B cell (primary cell): ENCODE measurements at regions not wholly inside any gene's neighbourhood (a gene's known extent, or its start where the extent isn't known, plus 50 kb on each side); places are given as distances from the start of the nearest gene placed in this dataset.

Experiments used
- ATAC-seq: fragments of 200-7000 bp; cut with Tn5 transposase; one replicate; pipeline ENCODE4 v1.10.0; 2021; ENCODE audit warnings: low read depth, mild to moderate bottlenecking, moderate number of reproducible peaks, moderate library complexity
- CTCF ChIA-PET: fragments of 350-600 bp; sonication (Branson Sonifier 250); formaldehyde crosslinking; loops from one replicate; lab custom pipeline; 2021; ENCODE audit warnings: antibody characterized with exemption, inconsistent platforms; lab: Charles Lee
- POLR2A ChIA-PET: fragments of 350-600 bp; sonication (Branson Sonifier 250); formaldehyde crosslinking; loops from one replicate; lab custom pipeline; 2021; ENCODE audit warnings: antibody characterized with exemption; lab: Charles Lee
- DNase-seq: peaks from one replicate; pipeline ENCODE4 v3.0.0; 2013
- H2AFZ ChIP-seq: 2 replicates; pipeline ENCODE4 v1.6.1; 2012; ENCODE audit warnings: mild to moderate bottlenecking, low read depth, low read length; ENCODE audit not compliant: insufficient read depth, poor library complexity, severe bottlenecking
- H3K27ac ChIP-seq, 2 donors: 1 replicate in 1 of 2; 2 replicates in 1 of 2; pipeline ENCODE4 v1.5.1; 2012 to 2013; ENCODE audit warnings: low read length in 2 of 2, mild to moderate bottlenecking in 2 of 2, moderate library complexity in 1 of 2
- H3K27me3 ChIP-seq, 4 experiments: fragments of 200-600 bp in 1 of 4; sonication (generic) in 1 of 4; replicated peaks in 1 of 4; 1 replicate in 2 of 4; 2 replicates in 2 of 4; pipeline versions ENCODE4 v1.6.1 to v1.7.0; 2013 to 2016; ENCODE audit warnings: low read length in 3 of 4, mild to moderate bottlenecking in 2 of 4, mixed read lengths in 1 of 4, moderate library complexity in 1 of 4; ENCODE audit not compliant: insufficient read depth in 4 of 4, control insufficient read depth in 3 of 4; ENCODE audit errors: control extremely low read depth in 1 of 4
- H3K36me3 ChIP-seq, 2 experiments: replicated peaks in 1 of 2; 1 replicate in 1 of 2; 2 replicates in 1 of 2; pipeline versions ENCODE4 v1.6.1 to v1.7.1; 2013; ENCODE audit warnings: low read length in 1 of 2; ENCODE audit not compliant: insufficient read depth in 2 of 2, control insufficient read depth in 1 of 2; ENCODE audit errors: control extremely low read depth in 1 of 2, extremely low read depth in 1 of 2
- H3K4me1 ChIP-seq, 2 donors: fragments of 200-600 bp in 1 of 2; sonication (generic) in 1 of 2; 1 replicate in 1 of 2; 2 replicates in 1 of 2; pipeline versions ENCODE4 v1.5.1 to v1.6.1; 2013 to 2017; ENCODE audit warnings: low read length in 2 of 2; ENCODE audit not compliant: control insufficient read depth in 2 of 2, insufficient read depth in 2 of 2
- H3K4me2 ChIP-seq: replicated peaks from 2 replicates; pipeline ENCODE3; 2012; ENCODE audit warnings: mild to moderate bottlenecking, low read depth, low read length; ENCODE audit not compliant: poor library complexity, severe bottlenecking
- H3K4me3 ChIP-seq, 5 experiments: fragments of 200-600 bp in 1 of 5; sonication (generic) in 1 of 5; 1 replicate in 3 of 5; 2 replicates in 2 of 5; pipeline versions ENCODE4 v1.5.1 to v1.7.0; 2011 to 2016; ENCODE audit warnings: low read length in 4 of 5, mild to moderate bottlenecking in 4 of 5, low read depth in 2 of 5, control low read depth in 1 of 5, moderate library complexity in 1 of 5; ENCODE audit not compliant: insufficient read depth in 1 of 5; ENCODE audit errors: control extremely low read depth in 1 of 5, extremely low read depth in 1 of 5
- H3K79me2 ChIP-seq: fragments of 200-600 bp; sonication (generic); one replicate; pipeline ENCODE4 v1.6.0; 2016; ENCODE audit warnings: low read length; ENCODE audit not compliant: control insufficient read depth, insufficient read depth
- H3K9ac ChIP-seq: fragments of 200-600 bp; sonication (generic); 2 replicates; pipeline ENCODE4 v1.6.1; 2017; ENCODE audit warnings: mild to moderate bottlenecking, low read length, moderate library complexity
- H3K9me3 ChIP-seq, 3 donors: one replicate each; pipeline versions ENCODE4 v1.6.1 to v1.7.1; 2013; ENCODE audit warnings: low read length in 2 of 3; ENCODE audit not compliant: control insufficient read depth in 2 of 3, insufficient read depth in 1 of 3; ENCODE audit errors: control extremely low read depth in 1 of 3
- H4K20me1 ChIP-seq: 2 replicates; pipeline ENCODE4 v1.6.0; 2012; ENCODE audit warnings: mild to moderate bottlenecking, low read length; ENCODE audit not compliant: insufficient read depth, control insufficient read depth, poor library complexity, severe bottlenecking
- H3K27ac Mint-ChIP-seq: one replicate; pipeline ENCODE4 v1.8.0; 2021; ENCODE audit warnings: mixed read lengths
- H3K27me3 Mint-ChIP-seq: one replicate; pipeline ENCODE4 v1.8.0; 2021; ENCODE audit warnings: mixed read lengths
- H3K4me1 Mint-ChIP-seq: one replicate; pipeline ENCODE4 v1.8.0; 2021; ENCODE audit warnings: mixed read lengths
- H3K4me3 Mint-ChIP-seq: one replicate; pipeline ENCODE4 v1.8.0; 2021; ENCODE audit warnings: mixed read lengths
- H3K9me3 Mint-ChIP-seq: one replicate; pipeline ENCODE4 v1.8.0; 2022; ENCODE audit warnings: mixed read lengths; ENCODE audit not compliant: insufficient read depth
- EZH2 ChIP-seq: IDR thresholded peaks from 2 replicates; pipeline ENCODE4 v1.6.1; 2012; ENCODE audit warnings: borderline replicate concordance, low read depth, mild to moderate bottlenecking, moderate library complexity, low read length; ENCODE audit not compliant: insufficient read depth, poor library complexity, severe bottlenecking
- WGBS: methylation state at CpG from one replicate; pipeline ENCODE4 v1.1.5; 2013; ENCODE audit warnings: missing lambda C conversion rate; ENCODE audit not compliant: insufficient coverage; 5-methylcytosine and 5-hydroxymethylcytosine counted together
- intact Hi-C: fragments of 100-400 bp; cut with micrococcal nuclease; formaldehyde crosslinking; loops from one replicate; pipeline ENCODE4 v1.10.0; 2022
- TF ChIP-seq, protein P1 (sequence below): fragments of 200-600 bp; IDR thresholded peaks from one replicate; pipeline ENCODE4 v1.8.0; 2022; ENCODE audit warnings: antibody characterized with exemption, mild to moderate bottlenecking

DNA sequence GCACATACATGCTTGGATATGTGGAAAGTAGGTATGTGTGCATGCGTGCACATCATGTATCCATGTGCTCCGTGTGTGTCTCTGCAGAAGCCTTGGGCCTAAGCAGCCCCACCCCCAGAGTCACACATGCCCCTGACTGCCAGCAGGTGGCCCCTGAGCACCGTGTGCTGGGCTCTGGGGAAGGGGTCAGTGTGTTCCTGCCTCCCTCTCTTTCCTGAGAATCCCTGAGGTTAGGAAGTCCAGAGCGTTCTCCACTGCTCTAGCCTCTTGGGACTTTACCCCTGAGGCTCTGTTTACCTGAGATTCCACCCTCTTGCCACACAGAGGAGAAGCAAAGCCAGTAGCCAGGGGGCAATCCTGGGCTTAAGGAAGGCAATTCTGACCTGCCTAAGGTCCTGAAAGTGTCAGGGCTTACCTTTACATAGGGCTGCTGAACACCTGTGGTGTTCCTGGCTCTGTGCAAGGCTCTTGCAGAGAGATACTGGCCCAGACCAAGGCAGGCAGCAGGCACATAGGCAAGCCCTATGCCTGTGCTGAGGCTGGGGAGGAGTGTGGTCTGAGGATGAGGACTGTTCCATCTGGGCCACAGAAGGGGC is 207.3 kb downstream of the TMEM38B start:
- Histone ChIP-seq H3K27ac (no peak overlapping the region), H3K36me3 (no peaks in the 10 kb centered on the region), H2AFZ (no peak overlapping the region), H3K9ac (no peak overlapping the region), H3K4me3 (no peak overlapping the region), H3K27me3 (no peaks in the 10 kb centered on the region), H3K79me2 (no peaks in the 10 kb centered on the region), H3K4me2 (no peak overlapping the region), H4K20me1 (no peaks in the 10 kb centered on the region), H3K4me1 (no peaks in the 10 kb centered on the region), H3K9me3 (no peaks in the 10 kb centered on the region)
- Mint-ChIP-seq H3K4me1 (no peaks in the 10 kb centered on the region), H3K27ac (no peak overlapping the region), H3K4me3 (no peak overlapping the region), H3K9me3 (no peaks in the 10 kb centered on the region), H3K27me3 (peaks cover 11% of the 10 kb centered on the region)
- POLR2A ChIA-PET = no interaction called here
- intact Hi-C loops = no loop called here
- TF ChIP-seq, protein P1, sequence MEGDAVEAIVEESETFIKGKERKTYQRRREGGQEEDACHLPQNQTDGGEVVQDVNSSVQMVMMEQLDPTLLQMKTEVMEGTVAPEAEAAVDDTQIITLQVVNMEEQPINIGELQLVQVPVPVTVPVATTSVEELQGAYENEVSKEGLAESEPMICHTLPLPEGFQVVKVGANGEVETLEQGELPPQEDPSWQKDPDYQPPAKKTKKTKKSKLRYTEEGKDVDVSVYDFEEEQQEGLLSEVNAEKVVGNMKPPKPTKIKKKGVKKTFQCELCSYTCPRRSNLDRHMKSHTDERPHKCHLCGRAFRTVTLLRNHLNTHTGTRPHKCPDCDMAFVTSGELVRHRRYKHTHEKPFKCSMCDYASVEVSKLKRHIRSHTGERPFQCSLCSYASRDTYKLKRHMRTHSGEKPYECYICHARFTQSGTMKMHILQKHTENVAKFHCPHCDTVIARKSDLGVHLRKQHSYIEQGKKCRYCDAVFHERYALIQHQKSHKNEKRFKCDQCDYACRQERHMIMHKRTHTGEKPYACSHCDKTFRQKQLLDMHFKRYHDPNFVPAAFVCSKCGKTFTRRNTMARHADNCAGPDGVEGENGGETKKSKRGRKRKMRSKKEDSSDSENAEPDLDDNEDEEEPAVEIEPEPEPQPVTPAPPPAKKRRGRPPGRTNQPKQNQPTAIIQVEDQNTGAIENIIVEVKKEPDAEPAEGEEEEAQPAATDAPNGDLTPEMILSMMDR = no peak
- TF ChIP-seq EZH2 = no peak
- DNase-seq = no peak
- no peak for ATAC-seq
- 43% methylated on average over 2 of the region's 4 CpGs for WGBS
- CTCF ChIA-PET = no interaction called here

DNA sequence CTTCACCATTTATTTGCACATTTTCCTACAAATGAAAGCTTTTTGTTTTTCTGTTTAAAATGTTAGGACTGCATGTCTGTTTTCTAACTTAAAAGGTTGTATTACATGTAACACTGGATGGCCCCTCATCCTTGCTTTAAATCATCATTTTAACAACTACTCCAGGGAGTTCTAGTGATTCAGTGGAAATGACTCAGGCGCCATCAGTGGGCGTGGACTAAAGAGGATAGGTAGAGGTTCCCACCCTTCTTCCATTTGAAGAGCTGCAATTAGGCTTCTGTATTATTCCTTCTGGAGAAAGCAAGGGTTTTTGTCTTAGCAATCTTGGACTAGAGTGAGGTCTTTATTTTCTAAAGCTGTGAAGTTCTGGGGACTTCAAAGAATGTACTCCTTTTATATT is 213.7 kb downstream of the TMEM38B start:
- Histone ChIP-seq H4K20me1 (no peaks in the 10 kb centered on the region), H3K27me3 (no peaks in the 10 kb centered on the region), H3K4me1 (no peaks in the 10 kb centered on the region), H3K4me2 (no peak overlapping the region), H3K36me3 (no peaks in the 10 kb centered on the region), H3K4me3 (no peak overlapping the region), H3K9me3 (no peaks in the 10 kb centered on the region), H3K79me2 (no peaks in the 10 kb centered on the region), H2AFZ (no peak overlapping the region), H3K27ac (no peak overlapping the region), H3K9ac (no peak overlapping the region)
- ATAC-seq (no peak), DNase-seq (no peak)
- 100% methylated on average over 2 of the region's 2 CpGs for WGBS
- Mint-ChIP-seq H3K9me3 (no peaks in the 10 kb centered on the region), H3K27ac (no peak overlapping the region), H3K27me3 (no peaks in the 10 kb centered on the region), H3K4me3 (no peak overlapping the region), H3K4me1 (no peaks in the 10 kb centered on the region)
- ChIA-PET CTCF (no interaction called here), POLR2A (no interaction called here)
- intact Hi-C loops = no loop called here
- no peak for TF ChIP-seq EZH2
- TF ChIP-seq, protein P1 = no peak
